HT1080 (cell line): ENCODE measurements at regions not wholly inside any gene's neighbourhood (a gene's known extent, or its start where the extent isn't known, plus 50 kb on each side); places are given as distances from the start of the nearest gene placed in this dataset.
"Not testable (repeated sequence)": the region's sequence is repeated elsewhere in the genome, so short reads cannot be mapped to it uniquely, and the experiment has no call there.

Experiments used
- DNase-seq: peaks from one replicate; pipeline ENCODE4 v3.0.0-alpha.2; 2015; ENCODE audit warnings: low read depth

- no peak for DNase-seq
Measured at GRCh38 chr12:105455261-105455660, 124.8 kb downstream of the C12orf75 start.

- no peak for DNase-seq
Measured at GRCh38 chr12:105457026-105457425, 126.5 kb downstream of the C12orf75 start.

GRCh38 chr12:105459760-105460330 is 129.4 kb downstream of the C12orf75 start:
- no peak for DNase-seq

- DNase-seq, result peak; percentile 45
Measured at GRCh38 chr12:105461271-105461943, 130.9 kb downstream of the C12orf75 start.

- no peak for DNase-seq
Measured at GRCh38 chr12:105461944-105462762, 131.7 kb downstream of the C12orf75 start.

- DNase-seq, result peak; percentile 37
Measured at GRCh38 chr12:105462831-105463230, 132.3 kb downstream of the C12orf75 start.

GRCh38 chr12:105464406-105464805 is 133.9 kb downstream of the C12orf75 start:
- no peak for DNase-seq

- DNase-seq, result no peak
Measured at GRCh38 chr12:105466231-105466900, 135.9 kb downstream of the C12orf75 start.

- no peak for DNase-seq
Measured at GRCh38 chr12:105466901-105467598, 136.6 kb downstream of the C12orf75 start.

- no peak for DNase-seq
Measured at GRCh38 chr12:105467710-105468366, 137.3 kb downstream of the C12orf75 start.

- DNase-seq, result no peak
Measured at GRCh38 chr12:105468464-105468863, 138.0 kb downstream of the C12orf75 start.

GRCh38 chr12:105469211-105469610 is 138.7 kb downstream of the C12orf75 start:
- DNase-seq, result no peak

GRCh38 chr12:105469701-105470100 is 139.2 kb downstream of the C12orf75 start:
- DNase-seq, result peak; percentile 32

- no peak for DNase-seq
Measured at GRCh38 chr12:105470102-105470501, 139.6 kb downstream of the C12orf75 start.

GRCh38 chr12:105470601-105471000 is 140.1 kb downstream of the C12orf75 start:
- DNase-seq, result no peak

- DNase-seq, result peak; percentile 83
Measured at GRCh38 chr12:105474672-105475071, 144.2 kb downstream of the C12orf75 start.

- DNase-seq, result no peak
Measured at GRCh38 chr12:105476616-105477015, 146.1 kb downstream of the C12orf75 start.

GRCh38 chr12:105477873-105478272 is 147.4 kb downstream of the C12orf75 start:
- no peak for DNase-seq

GRCh38 chr12:105478788-105479187 is 148.3 kb downstream of the C12orf75 start:
- DNase-seq, result not testable (repeated sequence)

- no peak for DNase-seq
Measured at GRCh38 chr12:105479710-105480109, 149.2 kb downstream of the C12orf75 start.

GRCh38 chr12:105480162-105480561 is 149.7 kb downstream of the C12orf75 start:
- DNase-seq, result no peak
